SU-DHL-6 (cell line): ENCODE measurements at regions not wholly inside any gene's neighbourhood (a gene's known extent, or its start where the extent isn't known, plus 50 kb on each side); places are given as distances from the start of the nearest gene placed in this dataset.

ENCODE experiments used
- H2AFZ ChIP-seq: fragments of 200-600 bp; sonication (generic); 2 replicates; pipeline ENCODE4 v1.6.1; 2014; ENCODE audit warnings: low read depth, mild to moderate bottlenecking, moderate library complexity, mixed read lengths, antibody characterized with exemption, low read length; ENCODE audit not compliant: severe bottlenecking
- H3F3A ChIP-seq: fragments of 200-600 bp; shearing (Covaris generic); 2 replicates; pipeline ENCODE4 v1.6.0; 2016; ENCODE audit warnings: antibody characterized with exemption, mild to moderate bottlenecking; ENCODE audit not compliant: insufficient read depth
- H3K27ac ChIP-seq: fragments of 200-600 bp; sonication (generic); 2 replicates; pipeline ENCODE4 v1.5.1; 2016; ENCODE audit warnings: low read depth, mild to moderate bottlenecking, low read length, moderate library complexity, mixed read lengths
- H3K27me3 ChIP-seq: fragments of 200-600 bp; sonication (generic), shearing (Covaris generic); 2 replicates; pipeline ENCODE4 v1.6.0; 2014; ENCODE audit warnings: mild to moderate bottlenecking, low read length
- H3K36me3 ChIP-seq: fragments of 200-600 bp; sonication (generic); 2 replicates; pipeline ENCODE4 v1.6.1; 2014; ENCODE audit warnings: mild to moderate bottlenecking, low read length, mixed read lengths
- H3K4me2 ChIP-seq: fragments of 300-600, 200-600 bp; shearing (Covaris generic), sonication (generic); 2 replicates; pipeline ENCODE4 v1.6.0; 2014; ENCODE audit warnings: low read length, low read depth, mild to moderate bottlenecking; ENCODE audit not compliant: poor library complexity, severe bottlenecking
- H3K4me3 ChIP-seq: fragments of 200-600 bp; sonication (generic); 2 replicates; pipeline ENCODE4 v1.5.1; 2014; ENCODE audit warnings: antibody characterized with exemption, low read length, mild to moderate bottlenecking, mixed read lengths; ENCODE audit not compliant: insufficient read depth, poor library complexity, severe bottlenecking
- H3K79me2 ChIP-seq: fragments of 200-600 bp; sonication (generic); 2 replicates; pipeline ENCODE4 v1.6.1; 2014; ENCODE audit warnings: mild to moderate bottlenecking, low read length, moderate library complexity; ENCODE audit not compliant: insufficient read depth
- H3K9ac ChIP-seq: fragments of 200-600 bp; sonication (generic); 2 replicates; pipeline ENCODE4 v1.7.0; 2014; ENCODE audit warnings: mild to moderate bottlenecking, low read length
- H3K9me2 ChIP-seq: fragments of 200-600 bp; sonication (generic); replicated peaks from 2 replicates; pipeline ENCODE4 v1.6.1; 2014; ENCODE audit warnings: low read length; ENCODE audit not compliant: insufficient read depth
- H3K9me3 ChIP-seq: fragments of 200-600 bp; sonication (generic); 2 replicates; pipeline ENCODE4 v1.6.1; 2014; ENCODE audit warnings: low read length, mixed read lengths; ENCODE audit not compliant: insufficient read depth
- H4K20me1 ChIP-seq: fragments of 200-600 bp; sonication (generic); 2 replicates; pipeline ENCODE4 v1.6.1; 2014; ENCODE audit warnings: low read depth, mild to moderate bottlenecking, antibody characterized with exemption, low read length, moderate library complexity, mixed read lengths
- EZH2phosphoT487 ChIP-seq: fragments of 200-600 bp; sonication (generic), shearing (Covaris generic); conservative IDR thresholded peaks from 2 replicates; pipeline ENCODE4 v1.6.1; 2018; ENCODE audit warnings: mild to moderate bottlenecking, antibody characterized with exemption, low read length, moderate library complexity, mixed read lengths
- TF ChIP-seq, protein P1 (sequence below): fragments of 200-600 bp; sonication (generic); IDR thresholded peaks from one replicate; pipeline ENCODE4 v1.5.1; 2017; ENCODE audit warnings: antibody characterized with exemption, mild to moderate bottlenecking, low read length, moderate library complexity; ENCODE audit not compliant: insufficient read depth, poor library complexity, severe bottlenecking

- TF ChIP-seq EZH2phosphoT487, result no peak
- TF ChIP-seq, protein P1, sequence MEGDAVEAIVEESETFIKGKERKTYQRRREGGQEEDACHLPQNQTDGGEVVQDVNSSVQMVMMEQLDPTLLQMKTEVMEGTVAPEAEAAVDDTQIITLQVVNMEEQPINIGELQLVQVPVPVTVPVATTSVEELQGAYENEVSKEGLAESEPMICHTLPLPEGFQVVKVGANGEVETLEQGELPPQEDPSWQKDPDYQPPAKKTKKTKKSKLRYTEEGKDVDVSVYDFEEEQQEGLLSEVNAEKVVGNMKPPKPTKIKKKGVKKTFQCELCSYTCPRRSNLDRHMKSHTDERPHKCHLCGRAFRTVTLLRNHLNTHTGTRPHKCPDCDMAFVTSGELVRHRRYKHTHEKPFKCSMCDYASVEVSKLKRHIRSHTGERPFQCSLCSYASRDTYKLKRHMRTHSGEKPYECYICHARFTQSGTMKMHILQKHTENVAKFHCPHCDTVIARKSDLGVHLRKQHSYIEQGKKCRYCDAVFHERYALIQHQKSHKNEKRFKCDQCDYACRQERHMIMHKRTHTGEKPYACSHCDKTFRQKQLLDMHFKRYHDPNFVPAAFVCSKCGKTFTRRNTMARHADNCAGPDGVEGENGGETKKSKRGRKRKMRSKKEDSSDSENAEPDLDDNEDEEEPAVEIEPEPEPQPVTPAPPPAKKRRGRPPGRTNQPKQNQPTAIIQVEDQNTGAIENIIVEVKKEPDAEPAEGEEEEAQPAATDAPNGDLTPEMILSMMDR, result no peak
- H3K27ac ChIP-seq, result no peak overlapping the region
- no peaks in the 10 kb centered on the region for H3K79me2 ChIP-seq
- H3K9me3 ChIP-seq, result no peaks in the 10 kb centered on the region
- H2AFZ ChIP-seq, result no peak overlapping the region
- no peaks in the 10 kb centered on the region for H4K20me1 ChIP-seq
- no peaks in the 10 kb centered on the region for H3K27me3 ChIP-seq
- no peaks in the 10 kb centered on the region for H3K9me2 ChIP-seq
- no peak overlapping the region for H3K4me2 ChIP-seq
- H3K36me3 ChIP-seq, result no peaks in the 10 kb centered on the region
- H3K4me3 ChIP-seq, result no peak overlapping the region
- no peaks in the 10 kb centered on the region for H3F3A ChIP-seq
- no peak overlapping the region for H3K9ac ChIP-seq
Observed at GRCh38 chr9:29211003-29211579, 1637.8 kb upstream of the C9orf72 start.

DNA sequence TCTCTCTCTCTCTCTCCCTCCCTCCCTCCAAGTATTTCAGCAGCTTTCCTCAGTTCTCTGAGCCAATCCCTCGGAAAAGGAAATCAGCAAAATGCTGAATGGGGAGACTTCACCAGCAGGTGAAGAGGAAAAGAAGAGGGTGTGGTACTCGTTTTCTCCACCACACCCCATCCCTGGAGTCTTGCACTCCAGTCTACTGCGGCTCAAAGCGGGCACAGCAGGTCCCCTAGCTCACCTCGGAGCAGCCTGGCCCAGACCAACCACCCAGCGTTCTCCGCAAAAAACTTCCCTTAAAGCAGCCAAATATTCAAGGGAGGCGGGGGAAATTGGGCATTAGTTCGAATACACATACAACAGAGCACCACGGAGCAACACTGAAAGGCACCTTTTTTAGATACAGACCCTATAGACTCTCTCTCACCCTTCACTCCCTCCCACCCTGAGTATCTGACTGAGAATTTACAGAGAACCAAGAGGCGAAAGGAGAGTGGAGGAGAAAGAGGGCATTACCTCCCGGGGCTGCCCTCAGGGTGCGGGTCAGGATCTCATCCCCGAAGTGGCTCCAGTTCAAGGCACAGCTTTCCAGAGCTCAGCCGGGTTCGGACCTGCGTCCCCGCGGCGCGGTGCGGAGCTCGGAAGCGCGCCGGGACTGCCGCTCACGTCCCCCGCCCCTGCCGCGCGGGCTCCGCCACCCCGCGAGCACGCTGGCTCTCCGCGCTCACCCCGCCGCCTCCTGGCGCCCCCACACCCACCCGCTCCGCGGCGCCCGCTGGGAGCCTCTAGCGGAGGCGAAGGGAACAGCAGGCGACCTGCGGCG, 1638.5 kb upstream of the C9orf72 start:
- Histone ChIP-seq H3K4me3 (no peak overlapping the region), H3F3A (no peaks in the 10 kb centered on the region), H3K9me2 (no peaks in the 10 kb centered on the region), H2AFZ (no peak overlapping the region), H3K27ac (no peak overlapping the region), H3K9ac (no peak overlapping the region), H3K79me2 (no peaks in the 10 kb centered on the region), H3K4me2 (no peak overlapping the region), H4K20me1 (no peaks in the 10 kb centered on the region), H3K27me3 (no peaks in the 10 kb centered on the region), H3K9me3 (no peaks in the 10 kb centered on the region), H3K36me3 (no peaks in the 10 kb centered on the region)
- TF ChIP-seq EZH2phosphoT487, result no peak
- TF ChIP-seq, protein P1, result no peak

GRCh38 chr9:29212397-29213387, 1639.4 kb upstream of the C9orf72 start:
- H3K9ac ChIP-seq, result no peak overlapping the region
- H3K79me2 ChIP-seq, result no peaks in the 10 kb centered on the region
- no peaks in the 10 kb centered on the region for H3K27me3 ChIP-seq
- TF ChIP-seq EZH2phosphoT487, result no peak
- TF ChIP-seq, protein P1, result no peak
- no peaks in the 10 kb centered on the region for H3K9me2 ChIP-seq
- no peaks in the 10 kb centered on the region for H3K9me3 ChIP-seq
- H3F3A ChIP-seq, result no peaks in the 10 kb centered on the region
- no peak overlapping the region for H3K27ac ChIP-seq
- H2AFZ ChIP-seq, result no peak overlapping the region
- H3K36me3 ChIP-seq, result no peaks in the 10 kb centered on the region
- H4K20me1 ChIP-seq, result no peaks in the 10 kb centered on the region
- H3K4me2 ChIP-seq, result no peak overlapping the region
- no peak overlapping the region for H3K4me3 ChIP-seq
